ENCODE measurements at regions not wholly inside any gene's neighbourhood (a gene's known extent, or its start where the extent isn't known, plus 50 kb on each side); places are given as distances from the start of the nearest gene placed in this dataset.
"Not testable (repeated sequence)": the region's sequence is repeated elsewhere in the genome, so short reads cannot be mapped to it uniquely, and the experiment has no call there.

GRCh38 chr5:52165806-52166205, 621.9 kb upstream of the ITGA1 start:
- not testable (repeated sequence) for DNase-seq (ENCODE audit: low spot score)

GRCh38 chr5:52173133-52173532, 614.6 kb upstream of the ITGA1 start:
- no peak for DNase-seq (ENCODE audit: low spot score)

- no peak for DNase-seq (ENCODE audit: low spot score)
These were observed 610.5 kb upstream of the ITGA1 start for GRCh38 chr5:52177193-52177592.

- DNase-seq (ENCODE audit: low spot score) = no peak
These were observed 606.3 kb upstream of the ITGA1 start for GRCh38 chr5:52181403-52181802.

GRCh38 chr5:52190737-52191136, 597.0 kb upstream of the ITGA1 start:
- no peak for DNase-seq (ENCODE audit: low spot score)

- no peak for DNase-seq (ENCODE audit: low spot score)
These were observed 587.9 kb upstream of the ITGA1 start for GRCh38 chr5:52199833-52200232.

GRCh38 chr5:52202256-52202655, 585.5 kb upstream of the ITGA1 start:
- no peak for DNase-seq (ENCODE audit: low spot score)

- no peak for DNase-seq (ENCODE audit: low spot score)
These were observed 583.4 kb upstream of the ITGA1 start for GRCh38 chr5:52204310-52204709.
